IMR-90 (cell line): ENCODE measurements at regions not wholly inside any gene's neighbourhood (a gene's known extent, or its start where the extent isn't known, plus 50 kb on each side); places are given as distances from the start of the nearest gene placed in this dataset.

Experiments used
- ATAC-seq: fragments of 200-7000 bp; cut with Tn5 transposase; 2 replicates; pipeline ENCODE4 v1.9.1; 2020; ENCODE audit warnings: low read depth, mild to moderate bottlenecking, moderate library complexity
- BruUV-seq: library from RNA; stranded (reverse); fragments of 400-500 nt; replicated peaks from 2 replicates; lab custom pipeline; 2021; lab: Mats Ljungman, UMichigan
- CTCF ChIA-PET: fragments of 300-600 bp; formaldehyde crosslinking; extraction: SDS; loops from one replicate; lab custom pipeline; 2021; ENCODE audit warnings: antibody characterized with exemption; lab: Yijun Ruan, JAX
- POLR2A ChIA-PET: fragments of 300-600 bp; sonication (Branson Sonifier 250); formaldehyde crosslinking; loops from one replicate; lab custom pipeline; 2022; ENCODE audit warnings: antibody characterized with exemption; ENCODE audit not compliant: unreplicated experiment; lab: Charles Lee
- DNase-seq: peaks from one replicate; pipeline ENCODE4 v3.0.0; 2013
- H2AFZ ChIP-seq: replicated peaks from 2 replicates; pipeline ENCODE3; 2013; ENCODE audit warnings: low read length, mild to moderate bottlenecking; ENCODE audit not compliant: poor library complexity
- H2AK5ac ChIP-seq: 2 replicates; pipeline ENCODE4 v1.6.1; 2013; ENCODE audit warnings: low read depth, low read length, inconsistent platforms
- H2AK9ac ChIP-seq: replicated peaks from 2 replicates; pipeline ENCODE3; 2013; ENCODE audit warnings: mild to moderate bottlenecking, low read depth, low read length, moderate library complexity; ENCODE audit not compliant: poor library complexity
- H2BK120ac ChIP-seq: 2 replicates; pipeline ENCODE4 v1.6.1; 2013; ENCODE audit warnings: low read depth, low read length, inconsistent platforms
- H2BK15ac ChIP-seq: 3 replicates; pipeline ENCODE4 v1.6.1; 2013; ENCODE audit warnings: low read depth, low read length, inconsistent platforms
- H2BK20ac ChIP-seq: 2 replicates; pipeline ENCODE4 v1.6.1; 2013; ENCODE audit warnings: low read depth, mild to moderate bottlenecking, inconsistent platforms, low read length, moderate library complexity
- H2BK5ac ChIP-seq: 2 replicates; pipeline ENCODE4 v1.6.1; 2013; ENCODE audit warnings: mild to moderate bottlenecking, low read depth, low read length, inconsistent platforms; ENCODE audit not compliant: poor library complexity, severe bottlenecking
- H3K14ac ChIP-seq: replicated peaks from 2 replicates; pipeline ENCODE4 v1.6.1; 2013; ENCODE audit warnings: low read depth, low read length, inconsistent platforms
- H3K18ac ChIP-seq: 2 replicates; pipeline ENCODE4 v1.6.1; 2013; ENCODE audit warnings: low read depth, low read length, control low read depth
- H3K23ac ChIP-seq: 2 replicates; pipeline ENCODE4 v1.6.1; 2013; ENCODE audit warnings: low read depth, low read length, inconsistent platforms
- H3K27ac ChIP-seq: 2 replicates; pipeline ENCODE4 v1.5.1; 2013; ENCODE audit warnings: mild to moderate bottlenecking, control low read depth, low read length; ENCODE audit not compliant: insufficient read depth
- H3K27me3 ChIP-seq: 2 replicates; pipeline ENCODE4 v1.6.1; 2013; ENCODE audit warnings: low read length; ENCODE audit not compliant: control insufficient read depth, insufficient read depth
- H3K36me3 ChIP-seq: 2 replicates; pipeline ENCODE4 v1.6.1; 2013; ENCODE audit warnings: low read length, mixed read lengths; ENCODE audit not compliant: control insufficient read depth, insufficient read depth
- H3K4ac ChIP-seq: 2 replicates; pipeline ENCODE4 v1.6.1; 2013; ENCODE audit warnings: low read depth, low read length, inconsistent platforms
- H3K4me1 ChIP-seq: 2 replicates; pipeline ENCODE4 v1.6.1; 2013; ENCODE audit warnings: low read length, mixed read lengths; ENCODE audit not compliant: control insufficient read depth, insufficient read depth
- H3K4me2 ChIP-seq: 2 replicates; pipeline ENCODE4 v1.6.1; 2013; ENCODE audit warnings: low read depth, mild to moderate bottlenecking, control low read depth, low read length, moderate library complexity
- H3K4me3 ChIP-seq: 2 replicates; pipeline ENCODE4 v1.5.1; 2013; ENCODE audit warnings: low read depth, mild to moderate bottlenecking, control low read depth, low read length, moderate library complexity; ENCODE audit not compliant: insufficient read depth
- H3K56ac ChIP-seq: 2 replicates; pipeline ENCODE4 v1.6.1; 2013; ENCODE audit warnings: low read length, inconsistent platforms; ENCODE audit not compliant: insufficient read depth; ENCODE audit errors: extremely low read depth
- H3K79me1 ChIP-seq, 2 experiments: 2 replicates each; pipeline ENCODE4 v1.6.1; 2013; ENCODE audit warnings: low read length in 2 of 2, inconsistent platforms in 1 of 2, low read depth in 1 of 2
- H3K9ac ChIP-seq: 2 replicates; pipeline ENCODE4 v1.6.1; 2013; ENCODE audit warnings: low read depth, low read length, control low read depth
- H3K9me1 ChIP-seq: 2 replicates; pipeline ENCODE4 v1.6.1; 2013; ENCODE audit warnings: low read length, inconsistent platforms; ENCODE audit not compliant: insufficient read depth
- H3K9me3 ChIP-seq: 2 replicates; pipeline ENCODE4 v1.6.1; 2013; ENCODE audit warnings: low read length; ENCODE audit not compliant: control insufficient read depth, insufficient read depth
- H4K20me1 ChIP-seq: 2 replicates; pipeline ENCODE4 v1.6.1; 2013; ENCODE audit warnings: low read length, inconsistent platforms; ENCODE audit not compliant: insufficient read depth
- H4K5ac ChIP-seq: 2 replicates; pipeline ENCODE4 v1.6.1; 2013; ENCODE audit warnings: mild to moderate bottlenecking, low read depth, low read length, control low read depth
- H4K8ac ChIP-seq, 2 experiments: 2 replicates each; pipeline ENCODE4 v1.6.1; 2013; ENCODE audit warnings: low read depth in 2 of 2, low read length in 2 of 2, control low read depth in 1 of 2, inconsistent platforms in 1 of 2
- H4K91ac ChIP-seq: 2 replicates; pipeline ENCODE4 v1.6.1; 2013; ENCODE audit warnings: low read depth, low read length, inconsistent platforms; ENCODE audit not compliant: insufficient read depth
- BHLHE40 ChIP-seq: fragments of 150-350 bp; IDR thresholded peaks from 2 replicates; pipeline ENCODE4 v1.6.1; 2016; ENCODE audit warnings: mild to moderate bottlenecking, low read depth, low read length
- CEBPB ChIP-seq: IDR thresholded peaks from 2 replicates; pipeline ENCODE4 v1.6.1; 2012; ENCODE audit warnings: low read depth, low read length, improper control_type of control experiment
- CHD1 ChIP-seq: IDR thresholded peaks from 2 replicates; pipeline ENCODE4 v1.6.1; 2012; ENCODE audit warnings: low read depth, low read length, improper control_type of control experiment
- FOS ChIP-seq: fragments of 150-350 bp; IDR thresholded peaks from 2 replicates; pipeline ENCODE4 v1.6.1; 2016; ENCODE audit warnings: low read depth, low read length
- MAFK ChIP-seq: IDR thresholded peaks from 2 replicates; pipeline ENCODE4 v1.6.1; 2012; ENCODE audit warnings: low read depth, low read length, improper control_type of control experiment
- MAZ ChIP-seq: IDR thresholded peaks from 2 replicates; pipeline ENCODE4 v1.6.1; 2012; ENCODE audit warnings: low read depth, mild to moderate bottlenecking, low read length, improper control_type of control experiment, moderate library complexity, borderline replicate concordance
- MXI1 ChIP-seq: IDR thresholded peaks from 2 replicates; pipeline ENCODE4 v1.6.1; 2012; ENCODE audit warnings: low read depth, mild to moderate bottlenecking, low read length, moderate library complexity, borderline replicate concordance
- NFE2L2 ChIP-seq: fragments of 150-350 bp; IDR thresholded peaks from 2 replicates; pipeline ENCODE4 v1.6.1; 2016; ENCODE audit warnings: low read depth, mild to moderate bottlenecking, low read length
- POLR2A ChIP-seq: IDR thresholded peaks from 2 replicates; pipeline ENCODE4 v1.6.1; 2012; ENCODE audit warnings: mild to moderate bottlenecking, low read depth, low read length
- RAD21 ChIP-seq: IDR thresholded peaks from 2 replicates; pipeline ENCODE4 v1.6.1; 2012; ENCODE audit warnings: low read length, improper control_type of control experiment
- RCOR1 ChIP-seq: IDR thresholded peaks from 2 replicates; pipeline ENCODE4 v1.6.1; 2012; ENCODE audit warnings: mild to moderate bottlenecking, low read length, improper control_type of control experiment; ENCODE audit not compliant: insufficient replicate concordance
- RFX5 ChIP-seq: IDR thresholded peaks from 2 replicates; pipeline ENCODE4 v1.8.0; 2012; ENCODE audit warnings: low read depth, mild to moderate bottlenecking, low read length, moderate library complexity
- SMC3 ChIP-seq: fragments of 150-350 bp; IDR thresholded peaks from 2 replicates; pipeline ENCODE4 v1.6.1; 2016; ENCODE audit warnings: low read depth, mild to moderate bottlenecking, antibody characterized with exemption, low read length, moderate library complexity
- WGBS, 2 experiments: methylation state at CpG; one replicate each; pipeline versions ENCODE4 v1.1.5 to v1.1.7; 2013; ENCODE audit warnings: missing lambda C conversion rate in 2 of 2; ENCODE audit not compliant: insufficient read length in 1 of 2; ENCODE audit errors: extremely low coverage in 2 of 2; 5-methylcytosine and 5-hydroxymethylcytosine counted together
- dilution Hi-C: fragments of 300-500 bp; cut with HindIII; formaldehyde crosslinking; loops from one replicate; pipeline ENCODE4 v1.14.3; 2018; ENCODE audit warnings: low sequenced_read_pairs; ENCODE audit not compliant: unreplicated experiment
- in situ Hi-C: fragments of 300-500 bp; cut with MboI; formaldehyde crosslinking; loops from 3 replicates; pipeline ENCODE4 v1.14.3; 2019; ENCODE audit warnings: low sequenced_read_pairs, inconsistent platforms, mixed read lengths
- intact Hi-C: fragments of 100-400 bp; cut with micrococcal nuclease; formaldehyde crosslinking; loops from 2 replicates; pipeline ENCODE4 v1.10.0; 2022
- TF ChIP-seq, protein P1 (sequence below): fragments of 150-350 bp; IDR thresholded peaks from 2 replicates; pipeline ENCODE4 v1.6.1; 2017; ENCODE audit warnings: mild to moderate bottlenecking, antibody characterized with exemption, low read length, low read depth
- TF ChIP-seq, protein P2 (sequence below): conservative IDR thresholded peaks from 2 replicates; pipeline ENCODE4 v1.5.1; 2012; ENCODE audit warnings: mild to moderate bottlenecking, low read depth, low read length, improper control_type of control experiment
- TF ChIP-seq, protein P3 (sequence below): fragments of 150-350 bp; IDR thresholded peaks from 2 replicates; pipeline ENCODE4 v1.6.1; 2016; ENCODE audit warnings: low read depth, mild to moderate bottlenecking, low read length, moderate library complexity, borderline replicate concordance

DNA sequence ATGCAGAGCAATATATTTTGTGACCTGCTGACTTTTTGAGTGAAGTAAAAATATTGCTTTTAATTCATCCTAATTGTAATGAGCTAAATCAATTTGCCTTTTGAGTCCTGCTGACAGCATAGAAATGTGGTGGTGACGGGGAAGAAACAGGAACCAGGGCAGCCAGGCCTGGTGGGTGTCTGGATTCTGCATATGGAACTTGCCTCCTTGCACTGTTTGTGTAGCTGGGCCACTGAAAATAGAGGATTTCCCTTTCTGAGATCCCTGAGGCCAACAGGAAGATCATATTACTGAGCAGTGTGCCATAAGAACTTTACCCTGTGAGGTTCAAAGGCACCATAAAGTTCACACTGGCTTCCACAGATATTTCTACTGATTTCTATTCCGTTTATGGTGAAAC, 488.4 kb upstream of the AKR1E2 start:
- no peak overlapping the region for H4K8ac ChIP-seq
- H3K9me1 ChIP-seq: 0 out of 2 replicates have a peak, but pooled peaks cover 3% of the 10 kb centered on the region
- no peak overlapping the region for H3K27ac ChIP-seq
- WGBS, 2 experiments: no CpG with 5 or more reads among the region's 2 CpGs
- intact Hi-C loops (no loop called here), dilution Hi-C loops (no loop called here), in situ Hi-C loops (no loop called here)
- no TSS peak for BruUV-seq
- no peaks in the 10 kb centered on the region for H3K36me3 ChIP-seq
- H3K79me1 ChIP-seq: no peaks in the 10 kb centered on the region
- POLR2A ChIA-PET: no interaction called here
- no peak overlapping the region for H3K56ac ChIP-seq
- H2AK9ac ChIP-seq: no peak overlapping the region
- no peaks in the 10 kb centered on the region for H3K27me3 ChIP-seq
- H2BK120ac ChIP-seq: no peak overlapping the region
- no peak overlapping the region for H3K4me2 ChIP-seq
- H3K23ac ChIP-seq: no peak overlapping the region
- no peak overlapping the region for H3K4me3 ChIP-seq
- no peak overlapping the region for H3K18ac ChIP-seq
- TF ChIP-seq NFE2L2 (no peak), MAZ (no peak), CHD1 (no peak), MAFK (no peak), RCOR1 (no peak), RFX5 (no peak), MXI1 (no peak), RAD21 (no peak), SMC3 (no peak), CEBPB (no peak), POLR2A (no peak), BHLHE40 (no peak), FOS (no peak)
- TF ChIP-seq, protein P1, sequence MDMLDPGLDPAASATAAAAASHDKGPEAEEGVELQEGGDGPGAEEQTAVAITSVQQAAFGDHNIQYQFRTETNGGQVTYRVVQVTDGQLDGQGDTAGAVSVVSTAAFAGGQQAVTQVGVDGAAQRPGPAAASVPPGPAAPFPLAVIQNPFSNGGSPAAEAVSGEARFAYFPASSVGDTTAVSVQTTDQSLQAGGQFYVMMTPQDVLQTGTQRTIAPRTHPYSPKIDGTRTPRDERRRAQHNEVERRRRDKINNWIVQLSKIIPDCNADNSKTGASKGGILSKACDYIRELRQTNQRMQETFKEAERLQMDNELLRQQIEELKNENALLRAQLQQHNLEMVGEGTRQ: no peak
- TF ChIP-seq, protein P2, sequence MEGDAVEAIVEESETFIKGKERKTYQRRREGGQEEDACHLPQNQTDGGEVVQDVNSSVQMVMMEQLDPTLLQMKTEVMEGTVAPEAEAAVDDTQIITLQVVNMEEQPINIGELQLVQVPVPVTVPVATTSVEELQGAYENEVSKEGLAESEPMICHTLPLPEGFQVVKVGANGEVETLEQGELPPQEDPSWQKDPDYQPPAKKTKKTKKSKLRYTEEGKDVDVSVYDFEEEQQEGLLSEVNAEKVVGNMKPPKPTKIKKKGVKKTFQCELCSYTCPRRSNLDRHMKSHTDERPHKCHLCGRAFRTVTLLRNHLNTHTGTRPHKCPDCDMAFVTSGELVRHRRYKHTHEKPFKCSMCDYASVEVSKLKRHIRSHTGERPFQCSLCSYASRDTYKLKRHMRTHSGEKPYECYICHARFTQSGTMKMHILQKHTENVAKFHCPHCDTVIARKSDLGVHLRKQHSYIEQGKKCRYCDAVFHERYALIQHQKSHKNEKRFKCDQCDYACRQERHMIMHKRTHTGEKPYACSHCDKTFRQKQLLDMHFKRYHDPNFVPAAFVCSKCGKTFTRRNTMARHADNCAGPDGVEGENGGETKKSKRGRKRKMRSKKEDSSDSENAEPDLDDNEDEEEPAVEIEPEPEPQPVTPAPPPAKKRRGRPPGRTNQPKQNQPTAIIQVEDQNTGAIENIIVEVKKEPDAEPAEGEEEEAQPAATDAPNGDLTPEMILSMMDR: no peak
- TF ChIP-seq, protein P3, sequence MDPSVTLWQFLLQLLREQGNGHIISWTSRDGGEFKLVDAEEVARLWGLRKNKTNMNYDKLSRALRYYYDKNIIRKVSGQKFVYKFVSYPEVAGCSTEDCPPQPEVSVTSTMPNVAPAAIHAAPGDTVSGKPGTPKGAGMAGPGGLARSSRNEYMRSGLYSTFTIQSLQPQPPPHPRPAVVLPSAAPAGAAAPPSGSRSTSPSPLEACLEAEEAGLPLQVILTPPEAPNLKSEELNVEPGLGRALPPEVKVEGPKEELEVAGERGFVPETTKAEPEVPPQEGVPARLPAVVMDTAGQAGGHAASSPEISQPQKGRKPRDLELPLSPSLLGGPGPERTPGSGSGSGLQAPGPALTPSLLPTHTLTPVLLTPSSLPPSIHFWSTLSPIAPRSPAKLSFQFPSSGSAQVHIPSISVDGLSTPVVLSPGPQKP: no peak
- no peak overlapping the region for H2BK5ac ChIP-seq
- H3K4ac ChIP-seq: no peak overlapping the region
- no peak overlapping the region for H2AK5ac ChIP-seq
- no peak overlapping the region for H3K9ac ChIP-seq
- H2AFZ ChIP-seq: no peak overlapping the region
- no peak overlapping the region for H3K14ac ChIP-seq
- no peak overlapping the region for H4K5ac ChIP-seq
- H4K20me1 ChIP-seq: no peaks in the 10 kb centered on the region
- ATAC-seq: no peak
- H2BK15ac ChIP-seq: no peak overlapping the region
- CTCF ChIA-PET: interaction anchor here (0.6 kb wide), 2 partner anchors 243 to 525 kb away, joined by 3 to 4 read pairs; no protein-coding TSS in a partner anchor
- no peak for DNase-seq
- no peak overlapping the region for H2BK20ac ChIP-seq
- no peaks in the 10 kb centered on the region for H3K9me3 ChIP-seq
- H4K91ac ChIP-seq: no peak overlapping the region
- H3K4me1 ChIP-seq: peaks cover 2% of the 10 kb centered on the region; the same call in 1 of the 2 replicates
